HG03103 (cell line): ENCODE measurements at regions not wholly inside any gene's neighbourhood (a gene's known extent, or its start where the extent isn't known, plus 50 kb on each side); places are given as distances from the start of the nearest gene placed in this dataset.

ENCODE experiments used
- ATAC-seq: cut with Tn5 transposase; IDR thresholded peaks from one replicate; pipeline ENCODE4 v1.9.1; 2021; ENCODE audit warnings: low read depth; ENCODE audit not compliant: unreplicated experiment

- ATAC-seq = no peak
These were observed 152.1 kb downstream of the PMP22 start for GRCh38 chr17:15112846-15113617.

- ATAC-seq = no peak
These were observed 155.5 kb downstream of the PMP22 start for GRCh38 chr17:15109608-15110007.

DNA sequence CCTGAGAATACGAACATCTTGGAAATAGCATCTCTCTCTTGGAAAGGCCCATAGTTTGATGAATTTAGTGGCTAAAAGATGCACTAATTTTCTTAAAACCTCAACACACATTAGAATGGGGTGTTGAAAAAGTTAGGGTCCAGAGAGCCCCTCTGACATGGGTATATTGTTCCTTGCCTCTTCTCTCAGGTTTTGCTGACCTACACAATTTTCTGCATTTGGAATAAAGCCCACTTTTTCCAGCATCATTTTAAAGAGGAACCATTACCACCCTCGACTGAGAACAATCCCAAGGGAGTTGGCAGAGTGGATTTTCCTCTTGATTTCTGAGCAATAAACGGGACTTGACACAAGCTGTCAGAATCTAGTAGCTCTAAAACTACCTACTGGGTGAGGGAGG is 156.1 kb downstream of the PMP22 start:
- ATAC-seq = no peak

DNA sequence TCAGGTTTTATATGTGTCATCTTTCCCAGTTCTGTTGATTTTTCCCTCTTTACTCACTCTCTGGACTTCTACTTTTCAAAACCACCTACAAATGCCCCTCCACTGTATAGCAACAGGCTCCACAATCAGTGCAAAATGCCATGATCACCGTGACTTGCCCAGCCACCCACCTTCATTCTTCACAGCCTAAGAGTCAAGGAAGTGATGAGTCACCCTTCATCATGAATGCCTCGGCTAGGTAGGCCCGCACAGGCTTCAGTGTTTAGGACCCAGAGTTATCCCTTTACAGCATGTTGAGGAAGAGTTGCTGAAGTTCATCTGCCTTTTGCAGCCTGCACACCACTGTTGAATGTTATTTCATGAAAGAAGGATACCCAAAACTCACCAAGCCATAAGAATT is 158.6 kb downstream of the PMP22 start:
- ATAC-seq = no peak

DNA sequence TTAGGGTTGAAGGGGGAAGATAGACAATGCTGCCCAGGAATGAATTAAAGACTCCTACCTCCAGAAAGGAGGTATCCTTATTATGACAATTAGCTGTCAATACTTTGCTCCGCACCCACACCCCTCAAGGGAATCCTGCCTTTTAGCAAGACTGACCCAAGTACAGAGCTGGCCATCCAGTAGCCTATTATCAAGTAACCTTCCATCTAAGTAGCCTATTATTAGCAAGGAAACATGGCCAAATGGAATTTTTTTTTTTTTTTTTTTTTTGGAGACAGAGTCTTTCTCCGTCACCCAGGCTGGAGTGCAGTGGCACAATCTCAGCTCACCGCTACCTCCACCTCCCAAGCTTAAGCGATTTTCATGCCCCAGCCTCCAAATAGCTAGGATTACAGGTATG is 161.3 kb downstream of the PMP22 start:
- ATAC-seq = no peak

DNA sequence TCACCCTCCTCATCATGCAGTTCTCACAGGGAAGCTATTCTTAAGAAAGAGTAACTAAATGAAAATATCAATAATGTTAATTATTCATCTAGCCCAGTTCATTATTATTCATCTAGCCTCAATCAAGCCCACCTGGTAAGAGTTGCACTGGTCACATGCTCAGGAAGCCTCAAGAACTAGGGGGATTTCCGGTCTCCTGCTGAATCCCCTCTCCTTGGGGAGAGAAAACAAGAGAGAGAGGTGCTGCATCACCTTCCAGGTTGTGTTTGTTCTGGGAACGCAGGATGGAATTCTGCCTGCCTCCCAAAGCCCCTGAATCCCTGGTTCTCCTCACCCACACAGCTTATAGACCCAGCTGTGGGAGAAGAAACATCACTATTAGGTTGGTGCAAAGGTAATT is 164.0 kb downstream of the PMP22 start:
- no peak for ATAC-seq

- ATAC-seq = no peak
These were observed 168.6 kb downstream of the PMP22 start for GRCh38 chr17:15096511-15096910.

GRCh38 chr17:15095935-15096334 is 169.2 kb downstream of the PMP22 start:
- no peak for ATAC-seq

- ATAC-seq = no peak
These were observed 172.4 kb downstream of the PMP22 start for GRCh38 chr17:15092762-15093161.

- ATAC-seq = no peak
These were observed 172.9 kb downstream of the PMP22 start for GRCh38 chr17:15092261-15092660.

DNA sequence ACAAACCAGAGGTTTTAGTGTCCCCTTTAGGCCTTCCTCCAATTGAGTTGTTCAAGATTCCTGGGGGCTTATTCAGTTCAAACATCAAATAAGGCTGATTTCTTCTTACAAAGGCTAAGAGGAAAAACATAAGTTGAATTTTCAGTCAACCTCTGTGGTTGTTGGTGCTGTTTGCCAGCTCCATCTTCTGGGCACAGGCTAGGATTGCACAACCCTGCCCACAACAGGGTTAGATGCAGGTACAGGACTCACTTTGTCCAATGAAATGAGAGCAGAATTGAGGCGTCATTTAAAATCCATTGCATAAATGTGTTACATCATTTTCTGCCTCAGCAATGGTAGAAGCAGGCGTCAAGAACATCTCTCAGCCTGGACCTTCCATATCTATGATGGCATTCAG is 173.3 kb downstream of the PMP22 start:
- ATAC-seq = no peak

DNA sequence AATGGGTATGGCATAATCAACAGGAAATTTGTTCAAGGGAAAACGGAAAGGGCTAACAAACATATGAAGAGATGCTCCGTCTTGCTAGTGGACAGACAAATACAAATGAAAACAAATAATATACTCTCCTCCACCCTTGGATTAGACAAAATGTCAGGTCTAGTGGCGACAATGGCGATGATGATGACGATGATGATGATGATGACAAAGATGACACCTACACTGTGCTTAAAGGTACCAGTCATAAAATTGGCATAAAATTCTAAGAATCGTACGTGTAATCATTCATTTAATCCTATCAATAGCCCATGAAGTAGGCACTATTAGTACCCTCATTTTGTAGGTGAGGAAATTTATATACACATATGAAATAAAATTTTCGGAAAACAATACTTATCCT is 174.6 kb downstream of the PMP22 start:
- no peak for ATAC-seq

DNA sequence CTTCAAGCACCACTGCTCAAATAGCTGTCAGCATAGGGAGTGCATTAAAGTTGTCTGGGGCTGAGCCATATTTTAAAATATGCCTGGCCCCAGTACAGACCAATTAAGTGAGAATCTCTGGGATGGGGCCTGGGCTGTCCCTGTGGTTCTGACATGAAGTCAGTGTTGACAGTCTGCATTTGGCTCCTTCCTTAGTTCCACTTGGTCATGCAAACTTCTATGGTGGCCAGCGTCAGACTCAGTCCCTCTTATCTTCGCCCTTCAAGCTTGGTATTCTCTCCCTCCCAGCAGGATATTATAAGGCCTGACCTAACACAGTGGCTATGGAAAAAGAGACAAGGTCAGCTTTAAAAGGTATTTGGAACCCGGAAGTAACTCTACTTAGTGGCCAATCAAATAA is 177.2 kb downstream of the PMP22 start:
- no peak for ATAC-seq

DNA sequence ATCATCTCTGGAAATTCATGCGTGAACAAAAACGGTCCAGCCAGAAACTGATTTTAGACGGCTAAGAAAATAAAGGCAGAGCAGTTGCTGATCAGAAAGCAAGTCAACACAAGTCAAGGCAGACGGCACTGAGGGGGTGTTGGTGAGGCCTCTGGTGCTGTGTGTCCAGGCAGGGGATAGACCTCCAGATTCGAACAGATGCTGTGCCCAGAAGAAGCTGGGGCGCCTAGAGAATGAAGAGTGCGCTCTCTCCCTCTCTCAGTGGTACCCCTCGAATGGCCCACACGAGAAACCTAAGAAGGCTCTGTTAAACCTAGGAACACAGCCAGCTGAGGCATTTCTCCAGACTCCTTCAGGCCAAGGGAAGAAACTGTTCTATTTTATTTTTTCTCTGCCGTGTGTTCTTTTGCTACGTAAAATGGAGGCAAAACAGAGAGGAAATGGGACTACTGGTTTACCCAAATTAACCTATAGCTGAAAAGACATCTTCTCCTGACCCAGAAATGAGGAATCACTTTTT is 178.3 kb downstream of the PMP22 start:
- no peak for ATAC-seq

GRCh38 chr17:15085890-15086677 is 179.0 kb downstream of the PMP22 start:
- ATAC-seq = no peak

- ATAC-seq = no peak
These were observed 181.9 kb downstream of the PMP22 start for GRCh38 chr17:15083225-15083624.

GRCh38 chr17:15081008-15081407 is 184.1 kb downstream of the PMP22 start:
- ATAC-seq = no peak

- no peak for ATAC-seq
These were observed 186.6 kb downstream of the PMP22 start for GRCh38 chr17:15078570-15078969.

- ATAC-seq = no peak
These were observed 188.0 kb downstream of the PMP22 start for GRCh38 chr17:15076991-15077663.

DNA sequence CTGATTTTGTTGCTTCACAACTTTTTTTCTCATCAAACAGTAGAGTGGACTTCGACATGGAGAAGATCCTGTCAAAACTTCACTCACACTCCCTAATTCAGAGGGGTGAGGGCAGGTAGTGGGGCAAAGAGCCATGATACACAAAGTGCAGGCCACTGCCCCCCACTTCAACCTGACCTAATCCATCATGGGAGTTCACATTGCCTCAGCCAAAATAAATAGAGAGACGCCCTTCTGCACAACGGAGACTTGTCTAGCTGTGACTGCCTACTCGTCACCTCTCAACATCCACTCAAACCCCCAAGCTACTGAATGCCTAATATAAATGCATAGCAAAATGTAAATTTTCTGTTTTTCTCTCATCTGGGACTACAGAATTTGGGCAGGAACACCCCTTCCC is 213.2 kb downstream of the PMP22 start:
- no peak for ATAC-seq

DNA sequence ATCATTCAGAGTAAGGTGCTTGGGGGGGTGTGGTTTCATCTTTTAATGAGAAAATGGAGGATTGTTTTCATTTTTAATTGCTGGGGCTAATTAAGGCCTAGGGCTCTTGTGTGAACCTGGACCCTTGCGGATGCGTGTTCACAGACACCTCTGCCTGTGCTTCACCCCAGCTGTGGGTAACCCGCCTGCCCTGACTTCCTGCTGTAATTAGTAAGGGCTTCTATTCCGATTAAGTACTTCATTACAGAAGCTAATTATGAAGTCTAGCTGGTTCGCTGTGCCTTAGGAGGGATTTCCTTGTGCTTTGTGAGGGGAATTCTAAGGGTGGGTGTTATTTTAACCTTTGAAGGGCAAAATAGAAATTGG is 215.3 kb downstream of the PMP22 start:
- no peak for ATAC-seq
